ENCODE measurements at regions not wholly inside any gene's neighbourhood (a gene's known extent, or its start where the extent isn't known, plus 50 kb on each side); places are given as distances from the start of the nearest gene placed in this dataset.
A peak's percentile ranks its signal among the peaks of the same experiment; 100 is the strongest.

DNA sequence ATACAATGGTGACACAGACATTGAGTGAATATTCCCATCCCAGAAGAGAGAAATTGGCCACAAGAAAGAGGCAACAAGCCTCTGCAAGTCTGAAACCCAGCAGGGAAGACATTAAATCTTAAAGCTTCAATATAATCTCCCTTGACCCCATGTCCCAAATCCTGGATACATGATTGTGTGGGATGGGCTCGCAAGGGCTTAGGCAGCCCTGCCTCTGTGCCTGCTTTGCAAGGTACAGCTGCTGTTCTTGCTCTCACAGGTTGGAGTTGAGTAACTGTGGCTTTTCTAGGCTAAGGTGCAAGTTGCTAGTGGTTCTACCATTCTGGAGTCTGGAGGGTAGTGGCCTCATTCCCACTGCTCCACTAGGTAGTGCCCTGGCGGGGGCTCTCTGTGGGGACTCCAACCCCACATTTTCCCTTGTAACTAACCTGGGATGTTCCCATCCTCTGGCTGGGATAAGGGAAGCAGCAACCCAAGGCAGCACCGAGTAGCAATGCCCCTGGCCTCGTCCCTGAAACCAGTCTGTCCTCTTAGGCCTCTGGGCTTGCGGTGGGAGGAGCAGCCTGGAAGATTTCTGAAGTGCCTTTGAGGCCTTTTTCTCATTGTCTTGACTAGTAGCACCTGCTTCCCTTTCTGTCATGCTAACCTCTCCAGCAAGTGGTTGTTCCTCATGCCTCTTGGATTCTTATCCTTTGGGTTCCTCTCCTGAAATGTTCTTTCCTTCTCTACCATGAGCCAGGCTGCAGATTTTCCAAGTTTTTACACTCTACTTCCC is 90.0 kb downstream of the FAM174B start:
- DNase-seq: no peak

DNA sequence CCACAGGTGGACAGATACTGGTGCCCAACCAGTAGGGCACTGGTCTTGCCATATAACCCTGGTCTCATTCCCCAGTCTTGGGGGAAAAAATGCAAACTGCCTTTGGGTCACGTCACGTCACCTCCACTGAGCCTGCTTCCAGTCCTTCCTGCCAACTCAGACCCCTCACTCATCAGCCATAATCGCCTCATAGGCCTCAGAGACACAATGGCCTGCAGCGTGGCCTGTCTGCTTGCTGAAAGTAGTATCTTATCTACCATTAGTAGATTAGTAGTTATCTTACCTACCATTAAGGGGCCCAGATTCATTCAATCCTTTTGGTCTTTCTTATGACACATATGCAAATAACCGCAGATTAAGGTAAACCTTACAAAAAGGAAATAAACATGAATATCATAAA is 93.8 kb downstream of the FAM174B start:
- no peak for DNase-seq

DNA sequence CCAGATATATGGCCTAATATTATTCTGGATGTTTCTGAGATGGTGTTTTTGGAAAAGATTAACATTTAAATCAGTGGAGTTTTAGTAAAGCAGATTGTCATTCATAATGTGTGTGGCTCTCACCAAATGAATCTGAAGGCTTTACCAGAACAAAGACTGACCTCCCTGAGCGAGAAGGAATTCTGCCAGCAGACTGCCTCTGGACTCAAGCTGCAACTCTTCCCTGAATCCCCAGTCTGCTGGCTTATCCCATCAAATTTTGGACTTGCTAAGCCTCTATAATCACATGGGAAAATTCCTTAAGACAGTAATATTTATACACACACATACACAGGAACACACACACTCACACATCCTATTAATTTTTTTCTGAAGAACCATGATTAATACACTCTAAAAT is 102.3 kb downstream of the FAM174B start:
- no peak for DNase-seq

DNA sequence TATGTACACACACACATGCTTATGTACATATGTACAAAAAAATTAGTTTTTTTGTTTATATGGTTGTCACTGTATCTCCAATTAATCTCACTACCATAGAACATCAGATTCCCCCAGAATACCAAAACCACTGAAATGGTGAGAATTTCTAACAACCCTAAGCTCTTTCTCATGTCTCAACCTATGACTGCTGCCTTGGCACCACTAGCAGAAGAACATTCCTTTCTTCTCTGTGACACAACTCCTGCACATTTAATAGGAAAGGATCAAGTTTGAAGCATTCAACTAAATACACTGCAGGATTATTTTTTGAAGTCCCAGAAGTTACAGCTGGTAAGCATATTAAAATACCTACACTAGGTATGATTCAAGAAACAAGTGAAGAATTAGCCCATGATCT is 109.6 kb downstream of the FAM174B start:
- DNase-seq: no peak

DNA sequence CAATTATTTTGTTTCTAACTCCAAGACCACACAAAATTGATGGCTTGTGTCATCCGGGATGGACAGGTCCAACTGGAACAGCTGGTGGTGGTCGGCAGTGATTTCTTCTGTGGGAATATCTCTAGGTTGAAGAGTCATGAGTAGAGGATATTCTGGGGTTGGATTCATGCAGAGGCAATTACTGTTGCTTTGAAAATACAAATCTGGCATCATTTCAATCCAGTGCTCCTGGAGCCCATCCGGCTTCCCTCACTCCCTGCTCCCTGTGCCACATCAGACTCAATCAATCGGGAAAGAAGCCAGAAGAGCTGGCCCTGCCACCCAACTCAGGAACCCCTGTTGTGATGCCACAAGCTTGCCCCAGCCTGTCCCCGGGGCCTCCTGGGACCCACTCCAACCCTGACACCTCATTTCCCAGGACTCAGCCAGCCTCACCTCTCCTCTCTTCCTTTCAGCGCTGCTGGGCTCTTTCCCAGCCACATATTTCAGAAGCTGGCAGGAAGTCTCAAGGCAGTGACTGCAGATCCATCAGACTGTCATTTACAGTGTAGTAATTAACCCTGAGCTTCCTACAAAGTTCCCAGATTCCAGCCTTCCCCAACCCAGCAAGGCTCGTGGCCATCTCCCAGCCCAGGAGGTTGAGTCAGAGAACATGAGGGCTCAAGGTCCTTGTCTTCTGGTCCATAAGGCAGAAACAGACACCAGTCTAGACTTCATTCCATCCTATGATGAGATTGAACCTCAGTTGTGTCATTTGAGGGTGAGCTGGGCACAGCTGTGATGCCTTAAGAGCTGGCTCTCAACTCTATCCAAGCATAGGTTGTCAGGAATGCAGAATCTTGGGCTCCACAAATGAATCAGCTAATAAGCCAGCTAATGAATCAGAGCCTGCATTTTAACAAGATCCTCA is 114.0 kb downstream of the FAM174B start:
- DNase-seq: no peak

DNA sequence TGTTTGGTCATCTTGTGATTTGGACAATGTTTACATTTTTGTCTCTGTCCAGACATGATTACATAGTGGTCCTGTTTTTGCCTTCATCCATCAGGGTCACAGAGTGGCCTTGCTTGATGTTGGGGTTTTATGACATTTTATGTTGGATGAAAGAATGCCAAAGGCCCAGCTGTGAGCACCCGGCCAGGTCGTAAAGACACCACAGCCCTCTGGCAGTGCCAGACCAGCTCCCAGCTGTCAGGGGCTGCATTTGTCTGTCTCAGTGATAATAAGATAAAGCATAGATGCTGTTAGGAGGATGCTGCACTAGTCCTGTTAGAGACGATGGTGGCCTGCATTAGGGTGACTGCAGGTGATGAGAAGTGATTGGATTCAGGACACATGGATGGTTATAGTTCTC is 117.5 kb downstream of the FAM174B start:
- no peak for DNase-seq

DNA sequence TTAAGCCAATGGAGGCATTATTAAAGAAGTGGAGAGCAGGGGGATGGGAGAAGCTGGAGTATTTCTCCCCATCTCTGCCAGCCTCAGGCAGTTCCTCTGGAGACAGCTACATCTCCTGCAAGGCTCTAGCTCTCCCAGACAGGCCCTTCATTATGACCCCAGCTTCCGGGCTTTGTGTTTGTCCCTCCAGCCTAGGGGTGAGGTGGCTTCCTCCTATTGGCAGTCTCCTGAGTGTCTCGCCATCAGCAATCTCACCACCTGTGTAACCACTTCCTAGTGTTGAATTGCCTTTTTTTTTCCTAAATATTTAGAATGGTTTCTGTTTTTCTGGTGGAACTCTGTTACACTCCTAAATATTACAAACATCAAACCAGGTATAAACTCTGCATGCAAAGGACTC is 122.3 kb downstream of the FAM174B start:
- DNase-seq: no peak

DNA sequence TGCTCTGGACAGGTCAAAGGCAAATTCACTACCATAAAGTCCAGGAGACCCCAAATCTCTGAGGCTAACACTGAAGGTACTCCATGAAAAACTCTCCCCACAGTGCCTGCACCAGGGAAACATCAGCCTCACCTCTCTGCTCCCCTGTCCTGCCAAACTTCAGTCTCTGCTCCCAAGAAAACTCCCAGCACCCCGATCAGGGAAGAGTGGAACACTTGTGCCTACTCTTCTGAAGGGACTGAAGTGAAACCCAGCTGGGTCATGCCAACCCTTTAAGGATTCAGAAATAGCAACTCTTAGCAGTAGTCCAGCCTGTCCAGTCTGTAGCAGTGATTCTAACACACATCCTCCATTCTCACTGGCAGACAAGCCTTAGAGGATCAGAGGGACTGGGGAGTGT is 124.2 kb downstream of the FAM174B start:
- no peak for DNase-seq

DNA sequence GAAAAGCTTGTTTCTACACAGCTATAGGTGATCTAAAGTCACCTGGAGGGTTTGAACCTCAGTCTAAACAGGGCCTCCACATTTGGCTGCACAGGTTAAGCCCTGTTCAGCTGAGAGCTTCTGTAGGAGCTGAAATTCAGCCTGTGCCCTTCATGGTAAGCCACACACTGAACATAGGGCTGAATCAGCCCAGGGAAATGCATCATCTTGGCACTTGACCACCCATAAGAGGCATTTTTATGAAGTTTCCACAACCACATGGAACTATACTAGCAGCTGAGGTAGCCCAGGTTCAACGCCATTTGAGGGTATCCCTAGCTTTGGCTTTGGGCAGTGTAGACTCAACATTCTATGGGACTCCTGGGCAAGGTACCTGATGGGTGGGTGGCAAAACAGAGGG is 126.8 kb downstream of the FAM174B start:
- DNase-seq: no peak

DNA sequence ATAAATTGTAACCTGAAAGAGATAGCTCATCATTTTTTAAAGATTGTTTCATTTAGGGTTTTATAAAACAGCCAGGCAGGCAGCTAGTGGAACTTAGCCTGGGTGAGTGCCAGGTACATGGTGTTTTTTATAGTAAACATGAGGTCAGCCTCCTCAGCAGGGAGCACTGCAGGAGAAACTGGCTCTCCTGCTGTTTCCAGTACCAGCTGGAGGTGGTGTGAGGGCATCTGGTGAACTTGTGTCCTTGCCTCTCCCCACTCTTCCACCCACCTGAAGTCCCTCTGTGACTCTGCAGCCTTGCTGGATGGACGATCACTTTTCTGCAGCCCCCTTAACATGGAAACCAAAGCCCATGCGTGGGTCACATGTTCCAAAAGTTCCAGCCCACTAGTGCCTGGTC is 128.4 kb downstream of the FAM174B start:
- DNase-seq: no peak

DNA sequence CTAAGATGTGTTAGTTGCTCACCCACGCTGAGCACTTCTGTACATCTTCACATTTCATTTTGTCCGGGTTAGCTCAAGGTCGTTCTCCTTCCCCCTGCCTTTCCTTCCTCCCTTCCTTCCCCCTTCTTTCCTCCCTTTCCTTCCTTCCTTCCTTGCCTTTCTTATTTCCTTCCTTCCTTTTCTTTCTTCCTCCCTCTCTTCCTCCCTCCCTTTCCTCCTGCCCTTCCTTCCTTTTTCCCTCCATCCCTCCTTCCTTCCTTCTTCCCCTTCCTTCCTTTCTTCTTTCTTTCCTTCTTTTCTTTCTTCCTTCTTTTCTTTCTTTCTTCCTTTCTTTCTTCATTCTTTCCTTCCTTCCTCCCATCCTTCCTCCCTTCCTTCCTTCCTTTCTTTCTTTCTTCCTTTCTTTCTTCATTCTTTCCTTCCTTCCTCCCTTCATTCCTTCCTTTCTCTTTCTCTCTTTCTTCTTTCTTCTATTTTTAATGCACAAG is 129.8 kb downstream of the FAM174B start:
- no peak for DNase-seq

DNA sequence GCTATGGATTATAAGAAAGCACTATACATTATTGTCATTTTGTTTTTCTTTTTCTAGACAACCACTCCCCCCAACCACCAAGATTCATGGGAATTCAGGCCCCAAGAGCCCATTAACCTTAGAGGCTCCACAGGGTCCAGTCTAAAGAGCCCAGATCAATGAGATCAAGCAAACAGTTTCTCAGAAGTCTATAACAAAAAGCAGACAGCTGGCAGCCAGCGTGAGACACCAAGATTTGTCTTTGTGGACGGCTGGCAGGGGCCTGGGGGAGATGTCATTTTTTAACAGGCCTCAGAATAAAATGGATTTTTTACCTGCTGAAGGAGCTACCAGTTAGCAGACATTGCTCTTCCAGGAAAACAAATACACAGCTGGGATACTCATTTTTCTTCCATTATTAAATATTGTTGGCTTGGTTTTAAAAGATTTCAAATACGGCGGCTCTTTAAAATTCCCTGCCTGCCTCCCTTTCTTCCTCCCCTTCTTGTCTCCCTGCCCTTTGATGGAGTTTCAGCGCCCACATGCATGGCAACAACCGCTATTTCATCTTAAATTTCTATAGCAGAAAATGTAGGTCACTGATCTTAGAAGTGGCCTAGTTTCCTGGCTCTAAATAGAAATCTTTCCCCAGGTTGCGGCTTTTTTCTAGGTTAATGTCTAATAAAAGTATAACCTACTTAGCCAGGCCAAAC is 130.6 kb downstream of the FAM174B start:
- no peak for DNase-seq

DNA sequence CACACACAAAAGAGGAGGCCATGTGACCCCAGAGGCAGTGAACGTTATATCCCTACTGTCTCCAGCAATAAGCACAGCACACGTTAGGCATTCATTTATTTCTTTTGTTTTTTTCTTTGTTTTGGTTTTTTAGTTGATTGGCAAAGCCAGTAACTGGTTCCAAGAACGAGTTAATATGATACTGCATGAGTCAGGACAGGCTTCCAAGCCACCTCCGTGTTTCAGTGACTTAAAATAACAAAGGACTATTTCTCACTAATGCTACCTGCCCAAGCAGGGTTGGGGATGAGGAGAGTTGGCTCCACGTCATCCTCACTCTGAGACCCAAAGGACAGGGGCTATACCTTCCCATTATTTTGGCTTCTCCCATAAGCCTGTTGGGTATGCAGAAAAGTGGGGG is 130.5 kb downstream of the ST8SIA2 start:
- no peak for DNase-seq

DNA sequence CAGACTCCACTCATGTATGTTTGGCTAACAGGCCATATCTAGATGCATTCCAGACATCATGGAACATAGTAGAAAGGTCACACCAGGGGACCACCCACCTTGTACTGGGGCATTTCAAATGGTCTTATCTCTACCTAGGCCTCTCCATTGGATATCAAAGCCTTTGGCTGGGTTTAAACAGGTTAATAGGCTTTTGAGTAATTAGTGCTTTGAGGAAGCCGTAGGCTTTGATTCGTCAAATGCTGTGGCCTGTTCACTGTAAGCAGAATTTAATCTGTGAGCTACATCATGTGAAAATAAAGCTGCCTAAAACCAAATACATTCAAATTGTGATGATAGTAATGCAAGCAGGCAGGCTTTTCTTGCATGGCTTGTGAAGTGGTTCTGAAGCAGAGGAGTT is 129.5 kb downstream of the ST8SIA2 start:
- DNase-seq: no peak

DNA sequence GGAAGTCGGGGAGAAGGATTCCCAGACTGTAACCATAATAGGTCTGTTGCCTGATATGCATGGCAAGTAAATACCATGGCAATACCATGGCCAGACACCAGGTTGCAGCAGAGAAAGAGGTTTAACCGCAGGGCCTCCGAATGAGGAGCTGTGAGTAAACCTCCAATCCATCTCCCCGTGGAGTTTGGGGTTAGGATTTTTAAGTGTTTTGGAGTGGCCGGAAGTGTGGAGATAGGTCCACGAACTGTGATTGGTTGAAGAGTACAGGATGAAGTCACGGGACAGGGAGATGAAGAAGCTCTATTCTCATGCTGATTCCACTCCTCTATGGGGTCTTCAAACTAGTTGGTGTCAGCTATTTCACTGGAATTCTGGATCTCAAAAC is 127.9 kb downstream of the ST8SIA2 start:
- DNase-seq: peak; percentile 66 to 79 (median 72)

DNA sequence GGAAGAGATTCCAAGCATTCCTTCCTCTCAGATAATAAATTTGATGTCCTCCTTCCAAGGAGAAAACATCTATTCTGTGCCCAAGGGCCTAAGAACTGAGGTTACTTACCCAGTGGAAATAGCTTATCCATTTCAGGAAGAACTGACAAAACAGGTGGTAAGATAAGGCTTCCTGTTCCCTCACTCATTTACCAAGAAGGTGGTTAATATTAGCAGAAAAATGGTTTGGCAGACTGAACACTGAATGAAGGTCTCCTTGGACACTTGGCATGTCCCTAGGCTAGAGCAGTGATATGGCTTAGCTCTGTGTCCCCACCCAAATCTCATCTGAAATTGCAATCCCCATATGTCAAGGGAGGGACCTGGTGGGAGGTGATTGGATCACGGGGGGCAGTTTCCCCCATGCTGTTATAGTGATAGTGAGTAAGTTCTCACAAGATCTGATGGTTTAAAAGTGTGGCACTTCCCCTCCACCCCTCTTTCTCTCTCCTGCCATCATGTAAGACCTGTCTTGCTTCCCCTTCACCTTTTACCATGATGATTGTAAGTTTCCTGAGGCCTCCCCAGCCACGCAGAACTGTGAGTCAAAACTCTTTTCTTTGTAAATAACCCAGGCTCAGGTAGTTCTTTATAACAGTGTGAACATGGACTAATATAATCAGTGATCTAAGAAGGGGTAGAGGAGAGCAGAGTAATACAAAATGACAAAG is 127.4 kb downstream of the ST8SIA2 start:
- DNase-seq: no peak

DNA sequence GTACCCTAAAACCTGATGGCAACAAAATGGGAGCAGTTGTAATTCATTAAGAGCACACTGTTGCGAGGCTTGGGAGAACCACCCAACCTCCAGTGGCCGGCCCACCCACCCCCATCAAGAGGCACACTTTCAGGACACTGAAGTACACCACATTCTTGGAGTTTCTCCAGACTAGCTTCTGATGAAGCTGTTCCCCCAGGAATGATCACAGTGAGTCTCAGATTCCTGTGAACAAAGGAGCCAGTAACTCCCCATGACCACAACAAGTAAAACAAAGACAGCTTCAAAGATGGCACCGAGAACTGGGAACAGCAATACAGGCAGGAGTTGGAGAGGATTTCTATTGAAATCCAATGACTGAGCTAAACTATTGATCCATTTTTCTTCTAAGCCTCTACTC is 126.0 kb downstream of the ST8SIA2 start:
- no peak for DNase-seq
